Fibroblast of pulmonary artery (primary cell): ENCODE measurements at regions not wholly inside any gene's neighbourhood (a gene's known extent, or its start where the extent isn't known, plus 50 kb on each side); places are given as distances from the start of the nearest gene placed in this dataset.

Source experiments
- DNase-seq: peaks from one replicate; pipeline ENCODE4 v3.0.0-alpha.2; 2010; ENCODE audit warnings: low read depth
- H3K4me3 ChIP-seq: replicated peaks from 2 replicates; pipeline ENCODE4 v1.5.1; 2011; ENCODE audit warnings: low read depth, mild to moderate bottlenecking, control low read depth, low read length, moderate library complexity
- TF ChIP-seq, protein P1 (sequence below): IDR thresholded peaks from 2 replicates; pipeline ENCODE4 v1.5.1; 2011; ENCODE audit warnings: mild to moderate bottlenecking, control low read depth, low read length, inconsistent platforms; ENCODE audit errors: missing control alignments

DNA sequence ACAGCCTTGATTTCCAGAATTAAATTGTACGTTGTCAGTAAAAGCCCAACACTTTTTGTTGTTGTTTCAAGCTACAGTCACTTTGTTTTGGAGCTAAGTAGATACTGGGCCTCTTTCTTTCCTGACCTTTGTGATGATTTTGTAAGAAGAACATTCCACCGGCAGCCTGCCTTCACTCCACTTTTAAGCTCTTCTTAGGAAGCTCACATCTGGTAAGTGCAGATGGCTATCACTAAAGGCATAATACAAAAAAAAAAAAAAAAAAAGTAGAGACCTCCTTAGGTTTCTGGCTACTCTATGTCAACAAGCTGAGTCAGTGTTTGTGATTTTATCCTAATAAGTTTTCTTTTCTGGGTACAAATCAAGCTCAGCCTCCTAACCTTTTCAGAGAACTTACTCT, 1922.1 kb upstream of the WWC1 start:
- H3K4me3 ChIP-seq: no peak overlapping the region
- TF ChIP-seq, protein P1, sequence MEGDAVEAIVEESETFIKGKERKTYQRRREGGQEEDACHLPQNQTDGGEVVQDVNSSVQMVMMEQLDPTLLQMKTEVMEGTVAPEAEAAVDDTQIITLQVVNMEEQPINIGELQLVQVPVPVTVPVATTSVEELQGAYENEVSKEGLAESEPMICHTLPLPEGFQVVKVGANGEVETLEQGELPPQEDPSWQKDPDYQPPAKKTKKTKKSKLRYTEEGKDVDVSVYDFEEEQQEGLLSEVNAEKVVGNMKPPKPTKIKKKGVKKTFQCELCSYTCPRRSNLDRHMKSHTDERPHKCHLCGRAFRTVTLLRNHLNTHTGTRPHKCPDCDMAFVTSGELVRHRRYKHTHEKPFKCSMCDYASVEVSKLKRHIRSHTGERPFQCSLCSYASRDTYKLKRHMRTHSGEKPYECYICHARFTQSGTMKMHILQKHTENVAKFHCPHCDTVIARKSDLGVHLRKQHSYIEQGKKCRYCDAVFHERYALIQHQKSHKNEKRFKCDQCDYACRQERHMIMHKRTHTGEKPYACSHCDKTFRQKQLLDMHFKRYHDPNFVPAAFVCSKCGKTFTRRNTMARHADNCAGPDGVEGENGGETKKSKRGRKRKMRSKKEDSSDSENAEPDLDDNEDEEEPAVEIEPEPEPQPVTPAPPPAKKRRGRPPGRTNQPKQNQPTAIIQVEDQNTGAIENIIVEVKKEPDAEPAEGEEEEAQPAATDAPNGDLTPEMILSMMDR: no peak
- peak; percentile 8 for DNase-seq

DNA sequence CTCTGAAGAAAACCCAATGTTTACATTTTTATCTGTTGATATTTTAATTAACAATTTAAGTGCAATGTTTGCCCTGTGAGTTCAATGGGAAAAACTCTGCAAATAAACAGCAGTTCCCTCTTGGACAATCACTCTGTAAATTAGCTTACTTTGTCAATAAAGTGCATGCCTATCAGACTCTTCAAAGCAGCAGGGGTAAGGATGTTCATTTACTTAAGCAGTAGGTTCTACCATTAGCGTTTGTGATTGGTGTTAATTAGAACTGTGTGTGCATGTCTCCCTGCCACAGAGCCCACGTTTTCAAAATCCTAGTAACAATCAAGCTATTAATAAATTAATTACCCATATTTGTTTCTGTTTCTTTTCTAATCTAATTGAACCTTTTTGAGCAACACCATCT, 1921.6 kb upstream of the WWC1 start:
- no peak overlapping the region for H3K4me3 ChIP-seq
- DNase-seq: no peak
- TF ChIP-seq, protein P1: no peak

DNA sequence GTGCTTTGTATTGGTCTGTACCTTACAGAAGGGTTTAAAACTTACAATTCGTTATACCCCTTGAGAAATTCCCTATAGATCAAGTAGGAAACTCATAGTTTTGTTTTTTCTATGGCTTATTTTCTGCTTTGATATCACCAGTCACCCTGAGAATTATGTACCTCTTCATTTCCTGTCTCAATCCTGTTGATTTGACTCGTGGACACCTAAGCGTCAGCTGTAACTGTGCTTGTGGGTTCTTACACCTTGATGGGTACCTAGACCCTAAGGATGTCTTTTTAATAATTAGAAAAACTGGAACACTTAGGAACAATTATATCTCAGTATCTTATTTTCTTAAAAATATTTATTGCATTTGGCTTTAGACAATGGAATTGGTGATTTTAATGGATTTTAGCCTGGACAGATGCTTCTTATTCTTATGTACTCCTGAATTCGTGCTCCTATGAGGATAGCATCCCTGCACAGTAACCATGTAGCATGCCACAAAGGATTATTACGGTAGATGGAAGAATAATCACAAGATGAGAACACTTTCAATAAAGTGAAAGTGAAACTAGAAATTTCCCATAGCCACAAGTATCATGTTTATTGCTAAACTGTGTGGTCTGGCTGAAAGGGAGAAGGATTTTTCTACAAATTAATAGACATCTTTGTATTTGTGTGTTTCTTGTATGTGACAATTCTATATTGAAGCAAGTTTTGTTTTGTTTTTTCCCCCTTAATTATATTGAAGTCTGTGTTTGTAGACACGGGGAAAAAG, 1920.3 kb upstream of the WWC1 start:
- TF ChIP-seq, protein P1: no peak
- DNase-seq: peak; percentile 13
- H3K4me3 ChIP-seq: peak overlapping the region; percentile 18

DNA sequence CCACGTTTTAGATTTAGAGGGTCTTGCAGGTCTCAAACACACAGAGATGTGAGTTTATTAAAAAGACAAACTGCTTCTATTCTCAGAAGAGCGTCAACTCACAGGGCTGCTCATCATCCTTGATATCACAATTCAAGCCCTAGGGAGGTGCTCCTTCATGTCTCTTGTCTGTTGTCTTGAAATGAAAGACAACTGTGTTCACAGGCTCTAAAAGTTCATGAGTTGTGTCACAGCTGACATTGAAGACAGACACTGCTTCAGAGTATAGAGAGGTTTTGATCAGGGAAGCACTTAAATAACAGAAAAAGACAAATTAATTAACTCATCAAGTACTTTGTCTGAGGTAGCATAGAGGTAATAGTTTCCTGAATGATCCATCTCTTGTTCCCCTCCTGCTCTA, 1917.6 kb upstream of the WWC1 start:
- H3K4me3 ChIP-seq: no peak overlapping the region
- TF ChIP-seq, protein P1: no peak
- DNase-seq: no peak

DNA sequence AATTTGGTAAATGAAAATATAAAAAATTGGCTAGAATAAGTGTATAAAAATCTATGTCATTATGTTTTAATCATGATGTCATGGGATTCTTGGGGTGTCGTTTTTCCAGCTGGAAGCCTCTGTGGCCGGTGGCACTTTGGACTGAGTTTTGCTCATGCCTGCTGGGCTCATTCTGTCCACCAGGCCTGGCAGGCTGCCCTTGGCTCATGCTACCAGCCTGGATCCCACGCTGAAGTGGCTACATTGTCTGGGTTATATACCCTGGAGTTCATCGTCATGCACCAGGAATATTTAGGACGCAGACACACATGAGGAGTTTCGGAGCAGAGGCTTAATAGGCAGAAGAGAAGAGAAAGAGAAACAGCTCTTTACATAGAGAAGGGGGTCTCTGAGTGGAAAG, 1913.7 kb upstream of the WWC1 start:
- TF ChIP-seq, protein P1: no peak
- no peak overlapping the region for H3K4me3 ChIP-seq
- no peak for DNase-seq

DNA sequence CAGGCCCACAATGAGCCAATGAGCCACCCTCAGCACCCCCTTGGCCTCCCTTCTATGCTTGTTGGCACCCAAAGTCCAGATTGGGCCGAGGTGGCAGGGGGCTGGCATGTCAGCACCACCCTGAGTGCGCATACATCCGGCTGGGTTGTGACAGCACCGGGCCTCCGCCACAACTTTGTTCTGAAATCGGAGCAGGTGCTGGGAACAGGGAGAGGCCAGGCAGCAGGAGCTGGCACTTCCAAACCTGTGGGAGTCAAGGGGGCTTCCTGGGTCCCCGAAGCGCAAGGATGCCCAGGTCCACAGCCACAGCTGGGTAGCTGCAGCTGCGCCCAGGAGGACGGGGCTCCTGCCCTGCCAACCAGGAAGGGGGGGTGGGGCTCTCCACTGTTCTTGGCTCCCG, 1911.9 kb upstream of the WWC1 start:
- no peak for DNase-seq
- H3K4me3 ChIP-seq: no peak overlapping the region
- TF ChIP-seq, protein P1: no peak

DNA sequence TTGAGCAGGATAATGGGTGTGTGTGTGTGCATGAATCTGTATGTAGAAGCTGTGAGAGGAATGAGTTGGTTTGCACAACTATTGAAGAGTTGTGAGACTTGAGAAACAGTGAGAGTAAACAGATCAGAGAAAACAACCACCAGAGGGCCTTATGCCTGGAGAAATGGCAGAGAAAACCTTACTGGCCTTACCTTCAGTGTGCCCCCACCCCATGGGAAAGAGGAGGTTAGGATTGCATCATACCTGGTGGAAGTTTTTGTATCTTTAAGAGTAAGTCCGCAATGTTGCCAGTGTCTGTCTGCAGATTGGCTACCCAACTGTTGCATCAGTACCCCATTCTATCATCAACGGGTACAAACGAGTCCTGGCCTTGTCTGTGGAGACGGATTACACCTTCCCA, 1909.4 kb upstream of the WWC1 start:
- TF ChIP-seq, protein P1: no peak
- DNase-seq: no peak
- no peak overlapping the region for H3K4me3 ChIP-seq
